ENCODE measurements at regions not wholly inside any gene's neighbourhood (a gene's known extent, or its start where the extent isn't known, plus 50 kb on each side); places are given as distances from the start of the nearest gene placed in this dataset.

DNA sequence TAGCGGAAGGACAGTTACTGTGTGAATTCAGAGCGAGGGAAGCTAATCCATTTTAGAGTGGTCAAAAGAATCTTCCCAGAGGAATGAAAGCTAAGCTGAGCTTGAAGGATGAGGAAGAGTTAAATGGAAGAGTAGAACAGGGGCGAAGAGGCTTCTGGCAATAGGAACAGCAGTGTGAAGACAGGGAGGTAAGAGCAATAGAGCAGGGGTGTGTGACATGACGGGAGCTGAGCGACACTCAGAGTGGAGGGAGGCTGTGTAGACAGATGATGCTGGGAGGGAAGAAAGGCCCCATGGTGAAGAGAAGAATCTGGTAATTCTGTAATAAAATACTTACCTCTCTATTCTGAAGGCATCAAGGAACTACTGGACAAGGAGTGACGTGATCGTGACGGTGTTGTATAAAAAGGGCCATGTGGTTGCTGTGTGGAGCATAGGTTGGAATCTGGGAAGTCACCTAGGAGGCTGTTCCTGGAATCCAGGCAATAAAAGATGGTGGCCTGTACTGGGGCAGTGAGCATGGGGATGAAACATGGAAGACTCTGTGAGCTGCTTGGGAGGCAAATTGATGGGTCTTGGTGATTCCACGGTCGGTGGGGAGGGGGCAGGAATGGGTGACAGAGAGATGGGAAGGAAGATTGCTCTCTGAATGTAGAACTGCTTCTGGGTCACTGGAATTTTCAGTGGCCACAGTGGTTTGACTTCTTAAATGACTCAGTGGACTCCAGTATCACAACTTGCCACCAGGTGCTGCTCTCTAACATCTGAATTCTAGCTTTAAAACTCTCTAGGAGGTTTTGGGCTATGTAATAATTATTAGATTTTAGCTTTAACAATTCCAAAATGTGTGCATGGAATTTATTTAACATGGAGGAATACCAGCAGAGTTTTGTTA lies 164.1 kb downstream of the ATP23 start:
- TF ChIP-seq, protein P1, sequence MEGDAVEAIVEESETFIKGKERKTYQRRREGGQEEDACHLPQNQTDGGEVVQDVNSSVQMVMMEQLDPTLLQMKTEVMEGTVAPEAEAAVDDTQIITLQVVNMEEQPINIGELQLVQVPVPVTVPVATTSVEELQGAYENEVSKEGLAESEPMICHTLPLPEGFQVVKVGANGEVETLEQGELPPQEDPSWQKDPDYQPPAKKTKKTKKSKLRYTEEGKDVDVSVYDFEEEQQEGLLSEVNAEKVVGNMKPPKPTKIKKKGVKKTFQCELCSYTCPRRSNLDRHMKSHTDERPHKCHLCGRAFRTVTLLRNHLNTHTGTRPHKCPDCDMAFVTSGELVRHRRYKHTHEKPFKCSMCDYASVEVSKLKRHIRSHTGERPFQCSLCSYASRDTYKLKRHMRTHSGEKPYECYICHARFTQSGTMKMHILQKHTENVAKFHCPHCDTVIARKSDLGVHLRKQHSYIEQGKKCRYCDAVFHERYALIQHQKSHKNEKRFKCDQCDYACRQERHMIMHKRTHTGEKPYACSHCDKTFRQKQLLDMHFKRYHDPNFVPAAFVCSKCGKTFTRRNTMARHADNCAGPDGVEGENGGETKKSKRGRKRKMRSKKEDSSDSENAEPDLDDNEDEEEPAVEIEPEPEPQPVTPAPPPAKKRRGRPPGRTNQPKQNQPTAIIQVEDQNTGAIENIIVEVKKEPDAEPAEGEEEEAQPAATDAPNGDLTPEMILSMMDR (IDR thresholded peaks at IDR 0.05; ENCODE audit: low read length), result no peak
- no peak for TF ChIP-seq EZH2 (IDR thresholded peaks at IDR 0.05; ENCODE audit: borderline replicate concordance, low read length)
